Pancreas (tissue), 10 donors: ENCODE measurements at regions not wholly inside any gene's neighbourhood (a gene's known extent, or its start where the extent isn't known, plus 50 kb on each side); places are given as distances from the start of the nearest gene placed in this dataset.

Experiments used
- ATAC-seq, 4 donors: fragments of 200-7000 bp; cut with Tn5 transposase; one replicate each; pipeline versions ENCODE4 v1.8.0 to v1.9.1; 2020; ENCODE audit warnings: mild to moderate bottlenecking in 4 of 4, moderate library complexity in 4 of 4
- DNase-seq, 6 donors: peaks; one replicate each; pipeline ENCODE4 v3.0.0-alpha.2; 2020
- FAIRE-seq: peaks from 2 replicates; lab custom pipeline; 2012; peaks lifted over from hg19 to GRCh38; lab: Jason Lieb, UNC
- H3K27ac ChIP-seq, 4 donors: fragments of 200-600 bp; sonication (generic); 1 replicate in 3 of 4; 2 replicates in 1 of 4; pipeline versions ENCODE4 v1.5.0 to v1.8.0; 2020
- H3K27me3 ChIP-seq, 4 donors: fragments of 200-600 bp; one replicate each; pipeline ENCODE4 v1.8.0; 2021
- H3K36me3 ChIP-seq, 3 donors: fragments of 200-600 bp; sonication (generic) in 1 of 3; one replicate each; pipeline versions ENCODE4 v1.5.0 to v1.8.0; 2020 to 2021
- H3K4me1 ChIP-seq, 3 donors: fragments of 200-600 bp; one replicate each; pipeline ENCODE4 v1.8.0; 2021
- H3K4me3 ChIP-seq, 4 donors: fragments of 200-600 bp; sonication (generic) in 2 of 4; one replicate each; pipeline versions ENCODE4 v1.5.0 to v1.8.0; 2020 to 2021
- H3K9me3 ChIP-seq, 4 donors: fragments of 200-600 bp; one replicate each; pipeline ENCODE4 v1.8.0; 2021
- CTCF ChIP-seq, 4 donors: fragments of 200-600 bp; sonication (generic) in 3 of 4; IDR thresholded peaks; one replicate each; pipeline versions ENCODE4 v1.5.0 to v1.8.0; 2021; ENCODE audit warnings: antibody characterized with exemption in 4 of 4
- WGBS, 2 donors: extraction: QIAGEN DNeasy Blood & Tissue Kit; methylation state at CpG; one replicate each; pipeline ENCODE4 v1.1.7; 2013; 5-methylcytosine and 5-hydroxymethylcytosine counted together
- intact Hi-C, 3 donors: fragments of 100-400 bp; cut with DNase I; formaldehyde crosslinking; loops; one replicate each; pipeline versions ENCODE4 v1.11.1 to v1.14.2; 2022
- donor health status: healthy with polysubstance abuse.
- donor health status: DM: no; HTN: no; CAD: no; lungs with moderate emphysema.
- donor health status: DM: no; HTN: no; CAD: no.
- donor health status: control.
- donor health status: control.
- donor health status: Bipolar disorder and iron deficiency.
- donor health status: DM: yes; HTN: yes; CAD: no.
- donor health status: DM: no; HTN: no; CAD: no.
- donor health status: DM: no; HTN: no; CAD: no.
- donor health status: DM: yes; HTN: yes; CAD: no.

- H3K36me3 ChIP-seq = no peaks in the 10 kb centered on the region
- FAIRE-seq (no peak), ATAC-seq (no peak), DNase-seq (no peak)
- no peak overlapping the region for H3K4me3 ChIP-seq
- no peaks in the 10 kb centered on the region for H3K9me3 ChIP-seq
- intact Hi-C loops = no loop called here
- H3K27ac ChIP-seq = no peak overlapping the region
- 80 to 92% methylated on average over 6 of the region's 6 CpGs for WGBS, 2 donors
- no peak for TF ChIP-seq CTCF (IDR thresholded peaks at IDR 0.05)
- H3K27me3 ChIP-seq = no peaks in the 10 kb centered on the region
- H3K4me1 ChIP-seq = no peaks in the 10 kb centered on the region
These were observed 132.9 kb downstream of the C3orf38 start for GRCh38 chr3:88282528-88283241.

- Histone ChIP-seq H3K27ac (no peak overlapping the region), H3K36me3 (no peaks in the 10 kb centered on the region), H3K9me3 (no peaks in the 10 kb centered on the region), H3K4me1 (no peaks in the 10 kb centered on the region), H3K27me3 (no peaks in the 10 kb centered on the region), H3K4me3 (no peak overlapping the region)
- DNase-seq = no peak
- 44 to 48% methylated on average over 4 of the region's 4 CpGs for WGBS, 2 donors
- no peak for TF ChIP-seq CTCF (IDR thresholded peaks at IDR 0.05)
- intact Hi-C loops = no loop called here
- ATAC-seq = no peak
- no peak for FAIRE-seq
These were observed 133.5 kb downstream of the C3orf38 start for GRCh38 chr3:88283242-88283592.

GRCh38 chr3:88291486-88291885 lies 141.7 kb downstream of the C3orf38 start:
- no peak overlapping the region for H3K4me3 ChIP-seq
- H3K36me3 ChIP-seq = no peaks in the 10 kb centered on the region
- no peak for DNase-seq
- TF ChIP-seq CTCF (IDR thresholded peaks at IDR 0.05) = no peak
- intact Hi-C loops = no loop called here
- no peak for ATAC-seq
- H3K4me1 ChIP-seq = peaks cover 0 to 6% (median 5%) of the 10 kb centered on the region in 3 donors
- no peak overlapping the region for H3K27ac ChIP-seq
- H3K9me3 ChIP-seq = no peaks in the 10 kb centered on the region
- FAIRE-seq = no peak
- no peaks in the 10 kb centered on the region for H3K27me3 ChIP-seq

- intact Hi-C loops = no loop called here
- H3K36me3 ChIP-seq = no peaks in the 10 kb centered on the region
- no peak for TF ChIP-seq CTCF (IDR thresholded peaks at IDR 0.05)
- FAIRE-seq (no peak), ATAC-seq (peak in 1 of 4 donors; percentile 22), DNase-seq (no peak)
- WGBS, 2 donors = 18 to 23% methylated on average over 3 of the region's 3 CpGs
- H3K9me3 ChIP-seq = no peaks in the 10 kb centered on the region
- H3K27ac ChIP-seq = no peak overlapping the region
- no peaks in the 10 kb centered on the region for H3K27me3 ChIP-seq
- no peaks in the 10 kb centered on the region for H3K4me1 ChIP-seq
- no peak overlapping the region for H3K4me3 ChIP-seq
These were observed 148.4 kb downstream of the C3orf38 start for GRCh38 chr3:88298189-88298588.

GRCh38 chr3:88301273-88301995 lies 151.7 kb downstream of the C3orf38 start:
- intact Hi-C loops = no loop called here
- no peaks in the 10 kb centered on the region for H3K9me3 ChIP-seq
- DNase-seq (no peak), FAIRE-seq (no peak), ATAC-seq (no peak)
- no peaks in the 10 kb centered on the region for H3K36me3 ChIP-seq
- no peak for TF ChIP-seq CTCF (IDR thresholded peaks at IDR 0.05)
- H3K4me3 ChIP-seq = no peak overlapping the region
- H3K4me1 ChIP-seq = no peaks in the 10 kb centered on the region
- H3K27ac ChIP-seq = no peak overlapping the region
- no peaks in the 10 kb centered on the region for H3K27me3 ChIP-seq
- 69 to 71% methylated on average over 3 of the region's 3 CpGs for WGBS, 2 donors
